Stomach (tissue), 4 donors: ENCODE measurements at regions not wholly inside any gene's neighbourhood (a gene's known extent, or its start where the extent isn't known, plus 50 kb on each side); places are given as distances from the start of the nearest gene placed in this dataset.

Source experiments
- CTCF ChIP-seq, 7 experiments: fragments of 450-650 bp in 4 of 7; fragments of 200-600 bp in 3 of 7; sonication (generic) in 3 of 7; IDR thresholded peaks; one replicate each; pipeline ENCODE4 v1.5.1; 2016 to 2019; ENCODE audit warnings: antibody characterized with exemption in 7 of 7, control low read depth in 2 of 7, mild to moderate bottlenecking in 1 of 7
- EP300 ChIP-seq: sonication (generic); formaldehyde crosslinking; IDR thresholded peaks from one replicate; pipeline ENCODE4 v1.6.1; 2017; ENCODE audit warnings: antibody characterized with exemption
- POLR2A ChIP-seq, 4 donors: fragments of 450-650 bp; IDR thresholded peaks; one replicate each; pipeline ENCODE4 v1.6.1; 2016; ENCODE audit warnings: antibody characterized with exemption in 4 of 4, control low read depth in 2 of 4, mild to moderate bottlenecking in 1 of 4, moderate library complexity in 1 of 4
- POLR2AphosphoS5 ChIP-seq, 3 donors: sonication (generic); formaldehyde crosslinking; IDR thresholded peaks; one replicate each; pipeline ENCODE4 v1.6.1; 2016; ENCODE audit warnings: antibody characterized with exemption in 3 of 3

- no peak for TF ChIP-seq CTCF (IDR thresholded peaks at IDR 0.05)
- TF ChIP-seq POLR2A (IDR thresholded peaks at IDR 0.05), result no peak
- TF ChIP-seq POLR2AphosphoS5 (IDR thresholded peaks at IDR 0.05), result no peak
- TF ChIP-seq EP300, result no peak
Observed at GRCh38 chr15:69824877-69825406, 272.8 kb downstream of the TLE3 start.
